ENCODE measurements at regions not wholly inside any gene's neighbourhood (a gene's known extent, or its start where the extent isn't known, plus 50 kb on each side); places are given as distances from the start of the nearest gene placed in this dataset.
"Not testable (repeated sequence)": the region's sequence is repeated elsewhere in the genome, so short reads cannot be mapped to it uniquely, and the experiment has no call there.

DNA sequence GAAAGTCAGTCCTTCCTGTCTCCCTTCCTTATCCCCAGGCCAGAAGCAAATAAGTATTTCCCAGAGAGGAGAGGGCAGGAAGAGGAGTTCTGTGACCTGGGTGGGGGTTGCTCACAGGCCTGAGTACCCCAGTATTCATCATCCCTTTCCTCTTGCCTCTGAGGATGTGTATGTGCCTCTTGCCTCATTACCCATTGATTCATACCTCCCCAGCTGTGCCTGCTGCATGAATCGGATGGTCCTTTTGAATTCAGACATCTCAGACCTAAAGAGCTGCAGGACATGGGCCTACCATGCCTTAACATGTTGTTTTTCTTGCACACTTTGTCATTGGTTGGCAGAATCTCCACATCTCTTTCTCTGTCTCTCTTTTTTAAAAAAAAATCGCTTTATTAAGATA lies 112.8 kb upstream of the SHB start:
- peak in 1 of 2 experiments; percentile 21 for DNase-seq

DNA sequence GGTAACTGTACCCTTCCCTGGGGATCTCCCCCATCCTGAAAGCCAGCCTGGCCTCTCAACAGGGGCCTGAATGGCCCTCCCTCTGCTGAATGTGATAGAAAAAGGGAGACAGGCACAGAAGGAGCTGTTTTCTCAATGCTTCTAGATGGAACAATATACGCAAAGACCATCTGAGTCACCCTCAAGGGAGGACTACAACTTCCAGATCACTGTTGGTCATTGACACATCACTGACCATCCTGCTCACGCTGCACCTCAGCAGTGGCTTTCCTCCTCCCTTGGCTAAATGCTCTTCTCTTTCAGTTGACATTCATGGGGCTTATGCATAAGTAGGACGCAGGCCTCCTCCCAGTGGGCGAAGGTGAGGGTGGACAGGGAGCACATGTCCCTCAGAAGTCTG lies 112.2 kb upstream of the SHB start:
- DNase-seq, result no peak

DNA sequence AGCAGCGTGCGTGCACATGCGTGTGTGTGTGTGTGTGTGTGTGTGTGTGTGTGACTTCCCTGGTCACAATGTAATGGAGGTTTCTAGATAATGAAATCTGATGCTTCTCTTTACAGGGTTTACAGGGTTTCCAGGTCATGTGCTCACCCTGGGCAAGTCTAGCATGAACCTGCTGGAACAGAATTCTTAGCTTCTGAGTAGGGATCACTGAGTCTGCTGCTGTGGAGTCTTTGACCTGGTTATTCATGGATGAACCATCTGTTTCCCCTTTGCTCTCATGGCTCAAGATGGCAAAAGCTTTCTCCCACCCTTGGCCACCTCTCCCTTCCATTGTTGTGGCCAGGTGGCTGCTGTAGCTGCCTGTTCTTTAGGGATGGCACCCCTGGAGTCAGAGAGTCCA lies 111.6 kb upstream of the SHB start:
- DNase-seq, result no peak

DNA sequence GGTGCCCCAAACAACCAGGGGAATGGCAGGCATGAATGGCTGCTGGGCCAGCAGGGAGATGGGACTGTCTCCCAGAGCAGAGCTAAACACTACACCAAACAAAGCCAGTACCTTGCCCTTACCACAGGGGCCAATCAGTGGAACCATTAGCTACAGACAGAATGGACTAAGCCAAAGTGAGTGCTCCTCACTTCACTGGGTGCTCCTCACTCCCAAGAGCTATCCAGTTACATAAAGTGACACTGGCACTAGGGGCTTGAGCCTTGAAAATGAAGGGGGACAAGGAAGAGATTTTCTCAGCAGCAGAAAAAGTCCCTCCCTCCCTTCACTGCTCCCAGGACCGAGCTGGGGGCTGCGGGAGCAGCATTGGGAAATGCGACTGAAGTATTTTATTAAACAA lies 110.9 kb upstream of the SHB start:
- DNase-seq, result no peak

DNA sequence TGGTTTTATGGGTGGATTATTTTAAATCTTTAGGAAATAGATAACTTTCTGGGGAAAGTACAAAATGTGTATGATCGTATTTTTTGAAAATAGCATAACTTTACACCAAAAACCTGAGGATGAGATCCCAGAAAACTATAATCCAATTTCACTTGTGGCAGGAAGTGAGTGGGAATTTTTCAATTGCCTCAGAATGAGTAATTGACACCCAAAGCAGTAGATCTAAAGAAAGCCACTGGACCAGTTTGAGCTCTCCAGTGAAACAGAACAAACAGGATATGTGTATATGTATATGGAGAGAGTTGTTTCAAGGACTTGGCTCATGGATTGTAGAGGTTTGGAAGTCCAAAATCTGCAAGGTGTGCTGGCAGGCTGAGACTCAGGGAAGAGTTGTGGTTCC lies 109.2 kb upstream of the SHB start:
- DNase-seq, result no peak

DNA sequence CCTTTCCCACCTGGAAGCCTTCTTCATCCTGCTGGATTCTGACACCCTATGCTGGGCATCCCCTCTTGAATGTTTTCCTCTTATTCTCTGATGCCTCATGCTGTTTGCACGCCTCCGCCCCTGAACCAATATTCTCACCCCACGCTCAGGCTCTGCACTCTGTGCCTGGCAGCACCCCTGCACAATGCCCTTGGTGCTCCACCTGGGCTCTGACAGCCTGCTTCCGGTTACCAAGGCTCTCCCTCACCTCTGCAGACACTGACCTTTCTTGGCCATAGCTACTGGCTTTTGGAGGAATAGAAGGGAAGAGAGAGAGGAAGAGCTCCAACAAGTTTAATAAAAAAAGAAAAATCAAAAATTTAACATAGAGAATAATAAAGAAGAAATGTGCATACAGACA lies 108.7 kb upstream of the SHB start:
- no peak for DNase-seq

DNA sequence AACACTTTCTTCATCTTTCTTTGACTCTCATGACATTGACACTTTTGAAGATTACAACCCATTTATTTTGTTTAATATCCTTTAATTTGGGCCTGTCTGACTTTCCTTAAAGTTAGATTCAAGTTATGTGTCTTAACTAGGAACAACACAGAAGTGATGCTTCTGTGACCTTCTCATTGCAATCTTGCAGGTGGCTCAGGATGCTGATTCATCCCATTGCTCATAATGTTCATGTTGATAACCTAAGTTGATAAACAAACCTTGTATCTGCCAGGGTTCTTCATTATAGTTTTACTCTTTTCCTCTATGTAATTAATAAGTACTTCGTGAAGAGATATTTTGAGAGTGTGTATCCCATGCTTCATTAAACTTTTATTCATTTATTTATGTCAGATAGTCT lies 107.2 kb upstream of the SHB start:
- no peak for DNase-seq

DNA sequence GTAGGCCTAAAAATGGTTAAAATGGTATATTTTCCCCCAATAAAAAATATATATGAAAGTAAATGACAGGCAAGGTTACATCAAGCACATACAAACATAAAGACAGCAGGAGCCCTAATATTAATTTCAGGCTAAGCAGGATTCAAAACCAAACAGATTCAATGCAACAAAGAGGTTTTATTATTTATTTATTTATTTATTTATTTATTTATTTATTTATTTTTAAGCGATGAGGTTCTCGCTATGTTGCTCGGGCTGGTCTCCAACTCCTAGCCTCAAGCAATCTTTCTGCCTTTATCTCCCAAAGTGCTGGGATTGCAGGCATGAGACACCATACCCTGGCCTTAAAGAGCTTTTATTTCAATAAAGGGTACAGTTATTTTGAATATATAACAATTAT lies 106.4 kb upstream of the SHB start:
- DNase-seq, result no peak

DNA sequence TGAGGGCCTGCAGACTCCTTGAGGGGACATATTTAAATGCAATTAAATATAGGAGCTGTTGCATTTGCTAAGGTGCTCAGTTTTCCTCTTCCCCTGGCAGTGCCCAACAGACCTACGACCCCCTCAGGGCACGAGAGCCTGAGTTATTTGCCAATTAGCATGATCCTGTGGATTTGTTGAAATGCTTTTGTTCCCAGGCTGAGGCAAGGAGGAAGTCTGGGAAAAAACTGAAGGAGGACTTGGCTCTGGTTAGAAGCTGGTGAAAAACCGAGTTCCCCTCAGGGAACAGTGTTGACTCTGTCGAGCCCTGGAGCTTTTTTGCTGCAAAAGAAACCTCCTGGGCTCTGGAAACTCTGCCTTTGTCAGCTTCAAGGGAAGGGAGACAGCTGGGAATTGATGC lies 103.6 kb upstream of the SHB start:
- no peak for DNase-seq

DNA sequence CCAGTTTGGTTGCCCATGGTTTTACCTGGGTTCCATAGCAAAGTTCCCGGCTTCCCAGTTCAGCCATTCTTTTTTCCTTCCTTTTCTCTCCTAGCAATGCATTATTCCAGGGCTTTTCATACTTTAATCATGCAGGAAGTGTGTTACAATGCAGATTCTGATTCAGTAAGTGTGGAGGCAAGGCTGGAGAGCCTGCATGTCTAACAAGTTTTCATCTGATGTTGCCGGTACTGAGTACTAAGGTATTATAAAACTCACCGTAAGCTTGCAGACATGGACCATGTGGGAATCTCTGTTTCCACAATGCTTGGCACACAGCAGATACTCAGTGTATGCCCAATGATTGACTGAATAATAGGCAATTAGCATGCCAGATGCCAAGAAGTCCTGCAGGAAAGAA lies 102.9 kb upstream of the SHB start:
- DNase-seq, result no peak

DNA sequence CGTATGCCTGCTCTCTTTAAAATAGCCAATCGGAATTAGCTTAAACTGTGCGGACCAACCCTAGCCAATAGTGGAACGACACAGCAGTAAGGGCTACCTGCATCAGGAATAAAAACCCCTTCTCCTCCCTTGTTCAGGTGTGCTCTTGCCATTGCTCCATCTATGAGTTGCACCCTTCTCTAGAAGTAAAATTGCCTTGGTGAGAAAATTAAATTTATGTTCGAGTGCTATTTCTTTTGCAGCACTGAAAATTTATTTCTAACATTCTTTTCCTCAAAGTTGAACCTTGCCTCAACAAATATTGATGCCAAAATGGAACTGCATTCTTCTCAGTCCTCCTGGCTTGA lies 102.5 kb upstream of the SHB start:
- DNase-seq, result no peak

DNA sequence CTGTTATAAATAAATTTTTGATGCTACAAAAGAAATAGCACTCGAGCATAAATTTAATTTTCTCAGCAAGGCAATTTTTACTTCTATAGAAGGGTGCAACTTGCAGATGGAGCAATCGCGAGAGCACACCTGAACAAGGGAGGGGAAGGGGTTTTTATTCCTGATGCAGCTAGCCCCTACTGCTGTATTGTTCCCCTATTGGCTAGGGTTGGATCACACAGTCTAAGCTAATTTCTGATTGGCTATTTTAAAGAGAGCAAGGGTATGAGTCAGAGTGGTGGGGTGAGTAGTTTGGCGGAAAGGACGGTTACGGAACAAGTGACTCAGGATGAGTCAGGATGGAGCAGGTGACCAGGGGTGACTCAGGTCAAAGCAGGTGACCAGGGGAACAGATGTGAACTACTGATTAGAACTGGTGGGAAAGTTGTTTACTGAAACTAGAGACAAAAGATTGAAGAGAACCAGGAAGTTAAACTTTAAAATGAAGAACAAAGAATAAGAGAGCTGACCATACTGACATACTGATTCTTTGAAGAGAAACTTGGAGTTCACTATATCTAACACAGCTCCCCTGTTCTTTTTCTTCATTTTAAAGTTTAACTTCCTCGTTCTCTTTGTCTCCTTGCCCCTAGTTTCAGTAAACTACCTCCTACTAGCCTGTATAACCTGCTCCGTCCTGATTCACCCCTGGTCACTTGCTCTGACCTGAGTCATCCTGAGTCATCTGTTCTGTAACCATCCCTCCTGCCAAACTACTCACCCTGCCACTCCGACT lies 101.9 kb upstream of the SHB start:
- not testable (repeated sequence) for DNase-seq

DNA sequence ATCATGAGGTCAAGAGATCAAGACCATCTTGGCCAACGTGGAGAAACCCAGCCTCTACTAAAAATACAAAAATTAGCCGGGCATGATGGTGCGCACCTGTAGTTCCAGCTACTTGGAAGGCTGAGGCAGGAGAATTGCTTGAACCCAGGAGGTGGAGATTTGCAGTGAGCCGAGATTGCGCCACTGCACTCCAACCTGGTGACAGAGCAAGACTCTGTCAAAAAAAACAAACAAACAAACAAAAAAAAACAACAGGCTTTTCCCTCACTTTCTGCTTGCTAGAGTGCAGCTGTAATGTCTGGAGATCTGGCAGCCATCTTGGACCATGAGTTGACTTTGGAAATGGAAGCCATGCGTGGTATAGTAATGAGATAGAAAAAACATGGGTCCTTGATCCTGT lies 101.1 kb upstream of the SHB start:
- DNase-seq, result not testable (repeated sequence)

DNA sequence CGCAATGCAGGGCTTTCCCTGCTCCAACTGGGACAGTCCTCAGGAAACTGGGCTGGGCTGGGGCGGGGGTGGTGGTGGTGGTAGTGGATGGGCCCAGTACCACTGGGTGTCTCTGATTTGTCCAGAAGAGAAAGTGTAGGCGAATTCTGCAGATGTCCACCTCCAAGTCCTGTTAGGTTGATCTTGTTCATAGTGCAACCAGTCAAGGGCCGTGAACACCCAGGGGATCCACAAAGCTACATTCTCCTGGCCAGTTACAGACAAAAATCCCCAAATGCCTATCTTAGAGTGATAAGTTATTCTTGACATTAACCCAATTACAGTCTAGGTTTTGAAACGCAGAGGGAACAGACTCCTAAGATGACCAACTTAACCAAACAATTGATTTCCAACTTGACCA lies 97.5 kb upstream of the SHB start:
- no peak for DNase-seq

DNA sequence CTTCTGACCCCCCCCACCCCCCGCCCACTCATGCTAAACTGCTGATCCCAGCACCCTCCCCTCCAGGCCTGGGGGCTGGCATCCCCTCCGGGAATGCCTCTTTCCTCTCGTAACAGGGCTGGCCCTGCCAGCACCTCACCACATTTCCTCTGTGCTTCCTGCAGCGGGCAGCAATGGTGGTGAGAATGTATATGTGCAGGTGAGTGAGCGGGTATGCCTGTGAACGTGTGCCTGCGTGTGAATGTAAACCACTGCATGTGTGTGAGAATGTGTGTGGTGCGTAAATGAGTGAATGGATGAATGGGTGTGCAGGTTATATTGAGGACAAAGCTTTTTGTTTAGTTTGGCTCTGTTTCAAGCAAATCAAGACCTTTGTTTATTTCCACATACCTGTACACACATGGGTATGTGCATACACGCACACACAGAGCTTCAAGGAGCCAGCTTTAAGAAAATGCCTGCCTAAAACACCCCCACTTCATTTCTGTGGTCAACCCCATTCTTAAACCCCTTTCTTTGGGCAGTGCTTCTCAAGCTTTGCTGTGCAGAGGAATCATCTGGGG lies 95.7 kb upstream of the SHB start:
- DNase-seq, result no peak

DNA sequence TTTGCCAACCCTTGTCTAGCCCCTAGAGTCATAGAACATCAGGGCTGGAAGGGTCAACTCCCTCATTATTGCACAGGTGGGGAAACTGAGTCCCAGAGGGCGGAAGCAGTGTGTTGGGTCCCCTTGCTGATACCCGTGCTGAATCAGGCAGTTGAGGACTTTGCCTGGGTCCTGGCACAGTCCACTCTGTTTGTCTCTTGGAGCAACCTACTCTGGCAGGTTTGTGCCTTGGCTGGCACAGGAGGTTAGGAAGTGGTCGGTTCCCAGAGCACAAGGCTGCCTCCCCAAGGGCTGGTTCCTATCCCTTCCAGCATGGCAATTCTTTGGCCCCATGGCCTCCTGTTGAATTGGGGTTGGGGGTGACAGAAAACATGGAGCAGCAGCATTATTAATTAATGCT lies 94.5 kb upstream of the SHB start:
- DNase-seq, result no peak

DNA sequence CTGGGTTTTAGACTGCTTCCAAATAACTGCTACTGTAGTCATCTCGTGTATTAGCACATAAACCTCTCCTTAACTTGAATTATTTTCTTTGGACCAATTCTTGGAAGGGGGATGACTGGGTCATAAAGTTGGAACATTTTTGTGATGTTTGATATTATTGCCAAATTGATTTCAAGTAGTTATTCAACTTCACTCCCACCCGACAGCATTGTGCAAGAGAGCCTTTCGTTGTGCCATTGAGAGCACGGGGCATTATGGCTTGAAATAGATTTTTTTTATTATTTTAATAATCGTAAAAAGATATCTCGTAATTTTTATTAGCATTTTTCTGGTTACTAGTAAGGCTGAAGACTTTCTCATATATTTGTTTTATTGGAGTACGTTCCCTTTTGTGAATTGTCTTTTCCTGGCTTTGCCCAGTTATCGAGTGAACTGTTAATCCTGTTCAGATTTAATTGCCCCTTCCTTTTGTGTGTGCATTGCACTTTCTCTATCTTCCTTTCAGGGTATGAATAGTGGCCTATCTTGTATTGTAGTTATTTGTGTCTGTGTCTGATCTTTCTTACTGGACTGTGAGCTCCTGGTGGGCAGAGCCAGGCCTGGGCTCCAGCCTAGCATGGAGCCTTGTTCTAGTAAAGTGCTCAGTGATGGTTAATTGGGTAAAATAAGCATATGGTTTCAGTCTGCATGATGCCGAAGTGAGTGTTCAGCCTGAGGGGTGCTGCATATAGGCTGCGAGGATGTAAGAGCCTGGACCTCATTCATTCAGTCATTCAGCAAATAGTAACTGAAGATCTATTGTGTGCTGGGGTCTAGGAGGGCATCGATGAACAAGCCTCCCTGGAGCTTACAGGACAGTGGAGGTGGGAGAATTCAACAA lies 93.5 kb upstream of the SHB start:
- no peak for DNase-seq

DNA sequence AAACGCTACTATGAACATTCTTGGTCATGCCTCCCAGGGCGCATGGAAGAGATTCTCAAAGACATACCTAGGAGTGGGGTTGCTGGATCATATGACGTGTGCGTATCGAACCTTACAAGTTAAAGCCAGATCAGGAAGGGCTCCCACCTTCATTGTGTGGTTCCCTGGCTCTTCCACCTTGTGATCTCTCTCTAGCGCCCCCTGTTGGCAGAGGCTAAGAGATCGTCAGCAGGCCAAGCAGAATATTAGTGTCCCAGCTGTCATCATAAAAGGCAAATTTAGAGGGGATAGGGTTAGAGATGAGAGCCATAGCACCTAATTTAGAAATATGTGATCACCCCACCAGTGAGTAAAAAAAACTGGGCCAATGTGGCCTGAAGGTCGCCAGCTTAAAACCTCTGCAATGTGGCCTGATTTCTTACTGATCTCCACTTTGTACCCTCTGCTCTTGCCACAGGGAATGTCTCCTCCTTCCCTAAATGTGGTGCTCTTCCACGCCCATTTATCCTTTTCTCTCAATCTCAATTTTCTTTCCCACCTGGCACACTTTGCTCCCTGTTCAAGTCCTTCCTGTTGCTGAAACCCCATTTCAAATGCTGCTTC lies 91.7 kb upstream of the SHB start:
- peak; percentile 31 to 77 for DNase-seq

DNA sequence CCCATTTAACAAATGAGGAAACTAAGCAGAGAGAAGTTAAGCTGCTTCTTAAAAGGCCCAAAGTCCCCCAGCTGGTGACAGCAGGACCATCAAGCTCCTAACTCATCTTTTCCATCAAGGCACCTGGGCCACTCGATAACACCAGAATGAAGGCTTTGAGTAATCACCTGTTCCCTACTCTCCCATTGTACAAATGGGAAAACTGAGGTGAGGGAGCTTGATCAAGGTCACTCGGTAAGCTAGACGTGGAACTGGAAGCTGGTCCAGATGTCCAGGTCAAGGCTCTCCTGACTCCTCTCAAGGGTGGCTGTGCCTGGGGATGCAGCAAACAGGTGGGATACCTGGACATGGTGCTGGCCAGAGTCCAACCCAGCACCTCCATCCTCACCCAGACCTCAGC lies 90.6 kb upstream of the SHB start:
- no peak for DNase-seq

DNA sequence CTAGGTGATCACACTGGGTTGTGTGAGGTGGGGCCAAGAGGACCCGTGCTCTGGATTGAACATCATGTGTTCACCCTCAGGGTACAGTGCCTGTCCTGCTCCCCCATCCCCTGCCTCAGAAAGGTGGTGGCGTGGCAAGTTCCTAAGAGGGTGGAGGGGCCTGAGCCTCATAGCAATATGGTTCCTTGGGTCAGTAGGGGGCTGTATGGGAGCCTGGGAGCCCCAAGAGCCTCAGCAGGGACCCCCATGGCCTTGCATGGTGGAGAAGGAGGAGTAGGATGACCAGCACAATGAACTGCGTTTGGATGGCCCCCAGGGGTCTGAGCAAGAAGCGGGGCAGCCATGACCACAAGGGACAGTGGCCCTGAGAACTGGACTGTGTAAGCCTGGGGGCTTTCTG lies 89.6 kb upstream of the SHB start:
- DNase-seq, result no peak

DNA sequence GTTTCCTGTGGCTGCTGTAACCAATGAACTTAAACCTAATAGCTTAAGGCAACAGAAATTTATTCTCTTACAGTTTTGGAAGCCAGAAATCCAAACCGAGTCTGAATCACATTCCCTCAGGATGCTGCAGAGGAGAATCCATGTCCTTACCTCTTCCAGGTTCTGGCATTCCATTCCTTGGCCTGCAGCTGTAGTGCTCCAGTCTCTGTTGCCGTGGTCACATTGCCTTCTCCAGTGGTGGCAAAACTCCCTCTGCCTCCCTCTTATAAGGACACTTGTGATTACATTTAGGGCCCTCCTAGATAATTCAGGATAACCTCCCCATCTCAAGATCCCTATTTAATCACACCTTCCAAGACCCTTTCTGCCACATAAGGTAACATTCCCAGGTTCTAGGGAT lies 88.7 kb upstream of the SHB start:
- DNase-seq, result no peak

DNA sequence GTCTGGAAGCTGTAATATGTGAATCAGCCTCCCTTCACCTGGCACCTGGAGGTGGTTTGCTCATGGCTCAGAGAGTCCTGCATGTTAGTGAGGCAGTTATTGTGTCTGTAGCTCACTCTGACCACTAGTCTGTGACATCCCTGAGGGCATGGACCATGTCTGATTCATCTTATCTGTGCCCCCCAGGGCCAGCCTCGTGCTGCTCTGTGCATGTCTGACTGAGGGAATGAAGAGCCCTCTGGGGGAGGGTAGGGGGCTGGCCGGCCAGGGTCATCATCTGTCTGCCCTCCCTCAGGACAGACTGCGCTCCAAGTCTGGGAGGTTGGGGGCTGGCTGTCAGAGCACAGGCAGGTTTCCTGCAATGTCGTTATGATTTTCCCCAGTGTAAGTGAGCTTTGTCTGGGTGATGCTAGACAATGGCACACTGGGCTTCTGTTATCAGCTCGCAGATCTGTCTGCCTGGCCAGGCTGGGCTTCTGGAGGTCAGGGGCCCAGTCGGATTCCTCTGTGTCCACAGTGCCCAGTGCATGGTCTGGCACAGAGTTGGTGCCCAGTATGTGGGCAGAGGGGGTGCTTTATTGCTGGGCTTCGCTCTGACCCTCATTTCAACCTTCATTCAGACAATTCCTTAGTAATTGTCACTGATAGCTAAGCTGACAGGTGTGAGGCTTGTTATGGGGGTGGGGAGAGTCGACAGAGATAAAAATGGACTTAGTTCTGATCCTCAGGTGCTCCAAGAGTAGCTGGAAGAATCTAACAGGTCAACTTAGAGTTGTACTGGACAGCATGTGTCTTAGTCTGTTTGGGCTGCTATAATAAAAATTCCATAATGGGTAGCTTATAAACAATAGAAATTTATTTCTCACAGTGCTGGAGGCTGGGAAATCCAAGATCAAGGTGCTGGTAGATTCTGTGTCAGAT lies 85.7 kb upstream of the SHB start:
- DNase-seq, result peak; percentile 44 to 60

DNA sequence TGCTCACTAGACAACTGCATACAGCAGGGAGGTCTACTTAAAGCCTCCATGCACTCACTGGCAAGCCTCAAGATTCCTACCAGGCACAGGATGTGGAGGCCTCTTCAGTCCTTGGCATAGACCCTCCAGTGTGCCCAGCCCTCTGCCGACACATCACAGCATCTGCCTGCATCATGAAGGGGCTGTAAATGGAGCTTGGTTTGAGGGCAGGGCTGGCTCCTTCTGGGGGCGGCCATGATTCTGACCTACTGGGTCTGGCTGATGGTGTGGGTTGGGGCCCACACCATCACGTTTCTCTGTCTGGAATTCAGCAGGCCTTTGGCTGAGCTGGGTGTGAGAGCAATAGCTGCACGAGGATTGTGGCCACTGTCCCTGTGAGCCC lies 84.9 kb upstream of the SHB start:
- no peak for DNase-seq
